HepG2 (cell line): ENCODE measurements at regions not wholly inside any gene's neighbourhood (a gene's known extent, or its start where the extent isn't known, plus 50 kb on each side); places are given as distances from the start of the nearest gene placed in this dataset.

Experiments
- ATAC-seq: fragments of 200-7000 bp; cut with Tn5 transposase; 3 replicates; pipeline ENCODE4 v1.9.1; 2020; ENCODE audit warnings: mild to moderate bottlenecking, moderate library complexity
- BruUV-seq: library from RNA; stranded (reverse); fragments of 400-500 nt; replicated peaks from 2 replicates; lab custom pipeline; 2021; lab: Mats Ljungman, UMichigan
- CTCF ChIA-PET: fragments of 300-600 bp; formaldehyde crosslinking; extraction: SDS; loops from one replicate; lab custom pipeline; 2021; ENCODE audit warnings: low total read pairs, inconsistent platforms, low intra/inter-chr PET ratio; lab: Yijun Ruan, JAX
- POLR2A ChIA-PET: fragments of 350-600 bp; sonication (Branson Sonifier 250); formaldehyde crosslinking; loops from one replicate; lab custom pipeline; 2020; ENCODE audit warnings: antibody characterized with exemption, inconsistent platforms; lab: Yijun Ruan, JAX
- DNase-seq: peaks from one replicate; pipeline ENCODE4 v3.0.0-alpha.2; 2015; ENCODE audit warnings: low spot score
- FAIRE-seq: peaks from 3 replicates; lab custom pipeline; 2011; peaks lifted over from hg19 to GRCh38; lab: Jason Lieb, UNC
- H2AFZ ChIP-seq: one replicate; pipeline ENCODE4 v1.6.1; 2011; ENCODE audit warnings: low read length, inconsistent platforms
- H3K27ac ChIP-seq: fragments of 300-600 bp; 3 replicates; pipeline ENCODE4 v1.8.0; 2011; ENCODE audit warnings: mixed run types, mild to moderate bottlenecking, mixed read lengths, low read length, inconsistent platforms; ENCODE audit not compliant: insufficient read depth; ENCODE audit errors: extremely low read length
- H3K27me3 ChIP-seq, 2 experiments: fragments of 200-600 bp in 1 of 2; 2 replicates in 1 of 2; 3 replicates in 1 of 2; pipeline versions ENCODE4 v1.6.0 to v1.8.0; 2011; ENCODE audit warnings: low read length in 2 of 2, mild to moderate bottlenecking in 2 of 2, moderate library complexity in 2 of 2, inconsistent platforms in 1 of 2; ENCODE audit not compliant: insufficient read depth in 2 of 2, control insufficient read depth in 1 of 2
- H3K36me3 ChIP-seq, 2 experiments: fragments of 200-600 bp in 1 of 2; replicated peaks in 1 of 2; 2 replicates in 1 of 2; 3 replicates in 1 of 2; pipeline versions ENCODE4 v1.5.1 to v1.8.0; 2011; ENCODE audit warnings: low read length in 2 of 2, inconsistent platforms in 1 of 2; ENCODE audit not compliant: insufficient read depth in 2 of 2, control insufficient read depth in 1 of 2
- H3K4me1 ChIP-seq: 2 replicates; pipeline ENCODE4 v1.5.1; 2012; ENCODE audit warnings: low read length, inconsistent platforms; ENCODE audit not compliant: insufficient read depth
- H3K4me2 ChIP-seq: 2 replicates; pipeline ENCODE4 v1.6.0; 2011; ENCODE audit warnings: low read depth, low read length, inconsistent platforms
- H3K4me3 ChIP-seq, 3 experiments: fragments of 200-600 bp in 1 of 3; sonication (generic), shearing (Covaris generic) in 1 of 3; replicated peaks in 1 of 3; 2 replicates each; pipeline ENCODE4 v1.5.1; 2011 to 2016; ENCODE audit warnings: low read length in 3 of 3, inconsistent platforms in 2 of 3, low read depth in 2 of 3, mild to moderate bottlenecking in 2 of 3, control low read depth in 1 of 3, mixed read lengths in 1 of 3; ENCODE audit not compliant: insufficient read depth in 1 of 3
- H3K79me2 ChIP-seq: one replicate; pipeline ENCODE4 v1.6.1; 2011; ENCODE audit warnings: low read length, inconsistent platforms; ENCODE audit not compliant: insufficient read depth
- H3K9ac ChIP-seq: 2 replicates; pipeline ENCODE4 v1.6.0; 2011; ENCODE audit warnings: mild to moderate bottlenecking, low read depth, low read length, inconsistent platforms; ENCODE audit not compliant: insufficient read depth
- H3K9me3 ChIP-seq: 2 replicates; pipeline ENCODE4 v1.5.1; 2012; ENCODE audit warnings: mild to moderate bottlenecking, low read length
- H4K20me1 ChIP-seq: 2 replicates; pipeline ENCODE4 v1.6.0; 2011; ENCODE audit warnings: inconsistent platforms, mild to moderate bottlenecking, low read length, moderate library complexity; ENCODE audit not compliant: insufficient read depth
- CBX1 ChIP-seq: IDR thresholded peaks from one replicate; pipeline ENCODE4 v1.6.1; 2016; ENCODE audit warnings: antibody characterized with exemption, low read depth
- GATAD2A ChIP-seq: IDR thresholded peaks from 2 replicates; pipeline ENCODE4 v1.6.1; 2016
- JARID2 ChIP-seq: sonication (generic); formaldehyde crosslinking; IDR thresholded peaks from 2 replicates; pipeline ENCODE4 v1.8.1; 2023; ENCODE audit warnings: missing genetic modification reagents, inconsistent platforms; ENCODE audit not compliant: insufficient replicate concordance
- MXD4 ChIP-seq: IDR thresholded peaks from 2 replicates; pipeline ENCODE4 v1.6.1; 2016; ENCODE audit warnings: mild to moderate bottlenecking, missing biosample characterization, missing genetic modification reagents
- MYNN ChIP-seq: sonication (generic); formaldehyde crosslinking; IDR thresholded peaks from 2 replicates; pipeline ENCODE4 v1.4.0; 2020; ENCODE audit warnings: mild to moderate bottlenecking, low read depth, missing genetic modification reagents
- SMC3 ChIP-seq: IDR thresholded peaks from 2 replicates; pipeline ENCODE4 v1.6.1; 2011; ENCODE audit warnings: low read length, improper control_type of control experiment
- WIZ ChIP-seq: sonication (generic); formaldehyde crosslinking; IDR thresholded peaks from 2 replicates; pipeline ENCODE4 v1.5.1; 2020; ENCODE audit warnings: mild to moderate bottlenecking, missing genetic modification reagents
- ZMYM4 ChIP-seq: sonication (generic); formaldehyde crosslinking; IDR thresholded peaks from 2 replicates; pipeline ENCODE4 v1.8.1; 2023; ENCODE audit warnings: mild to moderate bottlenecking, missing genetic modification reagents
- ZNF234 ChIP-seq: sonication (generic); formaldehyde crosslinking; conservative IDR thresholded peaks from 2 replicates; pipeline ENCODE4 v1.5.1; 2020; ENCODE audit warnings: mild to moderate bottlenecking, missing genetic modification reagents
- ZNF235 ChIP-seq: sonication (generic); formaldehyde crosslinking; IDR thresholded peaks from 2 replicates; pipeline ENCODE4 v1.8.1; 2023; ENCODE audit warnings: mild to moderate bottlenecking, missing genetic modification reagents, borderline replicate concordance
- ZNF557 ChIP-seq: sonication (generic); formaldehyde crosslinking; IDR thresholded peaks from 2 replicates; pipeline ENCODE4 v1.4.0; 2020; ENCODE audit warnings: missing genetic modification reagents
- ZNF816 ChIP-seq: sonication (generic); formaldehyde crosslinking; IDR thresholded peaks from 2 replicates; pipeline ENCODE4 v1.8.0; 2022; ENCODE audit warnings: missing genetic modification reagents, mild to moderate bottlenecking, borderline replicate concordance
- WGBS: methylation state at CpG from one replicate; pipeline ENCODE4 v1.1.6; 2017; ENCODE audit warnings: low lambda C conversion rate; 5-methylcytosine and 5-hydroxymethylcytosine counted together
- in situ Hi-C: cut with HindIII; loops from 2 replicates; pipeline ENCODE4 v1.10.0; 2017; ENCODE audit warnings: low pct_unique_long_range_greater_than_20kb; ENCODE audit not compliant: extremely low pct_ligation_motif_present
- intact Hi-C: fragments of 100-400 bp; cut with micrococcal nuclease; formaldehyde crosslinking; loops from one replicate; pipeline ENCODE4 v1.10.0; 2022; ENCODE audit not compliant: unreplicated experiment
- TF ChIP-seq, protein P1 (sequence below): sonication (generic); formaldehyde crosslinking; IDR thresholded peaks from 2 replicates; pipeline ENCODE4 v1.4.0; 2020; ENCODE audit warnings: missing genetic modification reagents, borderline replicate concordance
- TF ChIP-seq, protein P2 (sequence below): sonication (generic); formaldehyde crosslinking; IDR thresholded peaks from 2 replicates; pipeline ENCODE4 v1.5.0; 2020; ENCODE audit warnings: mild to moderate bottlenecking, missing genetic modification reagents
- TF ChIP-seq, protein P3 (sequence below): sonication (generic); formaldehyde crosslinking; IDR thresholded peaks from 2 replicates; pipeline ENCODE4 v1.4.0; 2020; ENCODE audit warnings: mild to moderate bottlenecking, missing genetic modification reagents
- TF ChIP-seq, protein P4 (sequence below): sonication (generic); formaldehyde crosslinking; IDR thresholded peaks from 2 replicates; pipeline ENCODE4 v1.5.0; 2020; ENCODE audit warnings: missing genetic modification reagents, mild to moderate bottlenecking, borderline replicate concordance
- TF ChIP-seq, protein P5 (sequence below): sonication (generic); formaldehyde crosslinking; IDR thresholded peaks from 2 replicates; pipeline ENCODE4 v1.4.0; 2020; ENCODE audit warnings: missing genetic modification reagents, low read depth, mild to moderate bottlenecking, borderline replicate concordance

DNA sequence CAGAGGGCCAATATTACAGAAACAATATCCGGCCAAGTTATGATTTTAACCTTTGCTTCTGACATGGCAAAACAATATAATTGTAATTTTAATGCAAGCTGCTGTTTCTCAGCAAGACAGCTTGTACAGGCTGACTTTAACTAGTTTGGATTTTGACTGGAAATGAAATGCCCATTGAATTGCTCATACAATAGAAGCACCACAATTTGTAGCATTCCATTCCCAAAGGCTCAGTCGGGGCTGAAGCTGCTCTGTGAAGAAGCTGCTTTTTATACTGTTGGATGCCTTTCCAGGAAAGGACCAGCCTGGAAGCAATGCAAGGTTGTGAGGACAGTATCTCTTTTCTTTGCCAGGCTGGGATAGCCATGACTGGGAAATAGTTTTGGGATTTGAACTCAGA is 677.0 kb upstream of the FANCL start (continued):
- TF ChIP-seq ZNF234, result no peak
- no peak for TF ChIP-seq ZMYM4
- TF ChIP-seq, all 625 proteins: peak for 0

DNA sequence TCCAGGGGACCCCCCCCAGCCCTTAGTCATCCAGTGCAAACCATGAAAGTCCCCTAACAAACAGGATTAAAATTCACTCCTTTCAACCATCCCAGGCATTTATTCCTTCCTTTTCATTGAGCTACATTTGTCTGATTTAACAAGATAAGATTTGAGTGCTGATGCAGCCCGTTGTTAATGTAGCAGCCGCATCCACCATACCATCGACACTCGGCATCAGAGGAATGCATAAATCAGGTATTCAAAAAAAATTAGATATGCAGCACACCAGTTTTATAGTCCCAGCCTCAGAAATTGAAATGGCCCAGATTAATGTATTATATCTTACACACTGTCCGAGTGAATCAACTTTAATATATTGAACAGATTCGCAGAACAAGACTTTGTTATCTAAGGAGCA is 676.5 kb upstream of the FANCL start:
- WGBS, result 38% methylated on average over 6 of the region's 6 CpGs
- Histone ChIP-seq H4K20me1 (no peaks in the 10 kb centered on the region), H3K27ac (no peak overlapping the region), H3K27me3 (no peaks in the 10 kb centered on the region; a peak in 1 of 5 replicates), H3K4me3 (no peak overlapping the region), H3K9me3 (no peaks in the 10 kb centered on the region), H3K4me2 (no peak overlapping the region), H3K9ac (no peak overlapping the region), H3K79me2 (no peaks in the 10 kb centered on the region), H3K36me3 (no peaks in the 10 kb centered on the region), H2AFZ (no peak overlapping the region), H3K4me1 (no peaks in the 10 kb centered on the region)
- in situ Hi-C loops, result no loop called here
- intact Hi-C loops, result no loop called here
- no TSS peak for BruUV-seq
- ATAC-seq (no peak), FAIRE-seq (no peak), DNase-seq (no peak)
- ChIA-PET CTCF (no interaction called here), POLR2A (no interaction called here)
- TF ChIP-seq GATAD2A (CRISPR knock-in tag), result no peak
- TF ChIP-seq MXD4 (CRISPR knock-in tag), result no peak
- TF ChIP-seq, protein P1, sequence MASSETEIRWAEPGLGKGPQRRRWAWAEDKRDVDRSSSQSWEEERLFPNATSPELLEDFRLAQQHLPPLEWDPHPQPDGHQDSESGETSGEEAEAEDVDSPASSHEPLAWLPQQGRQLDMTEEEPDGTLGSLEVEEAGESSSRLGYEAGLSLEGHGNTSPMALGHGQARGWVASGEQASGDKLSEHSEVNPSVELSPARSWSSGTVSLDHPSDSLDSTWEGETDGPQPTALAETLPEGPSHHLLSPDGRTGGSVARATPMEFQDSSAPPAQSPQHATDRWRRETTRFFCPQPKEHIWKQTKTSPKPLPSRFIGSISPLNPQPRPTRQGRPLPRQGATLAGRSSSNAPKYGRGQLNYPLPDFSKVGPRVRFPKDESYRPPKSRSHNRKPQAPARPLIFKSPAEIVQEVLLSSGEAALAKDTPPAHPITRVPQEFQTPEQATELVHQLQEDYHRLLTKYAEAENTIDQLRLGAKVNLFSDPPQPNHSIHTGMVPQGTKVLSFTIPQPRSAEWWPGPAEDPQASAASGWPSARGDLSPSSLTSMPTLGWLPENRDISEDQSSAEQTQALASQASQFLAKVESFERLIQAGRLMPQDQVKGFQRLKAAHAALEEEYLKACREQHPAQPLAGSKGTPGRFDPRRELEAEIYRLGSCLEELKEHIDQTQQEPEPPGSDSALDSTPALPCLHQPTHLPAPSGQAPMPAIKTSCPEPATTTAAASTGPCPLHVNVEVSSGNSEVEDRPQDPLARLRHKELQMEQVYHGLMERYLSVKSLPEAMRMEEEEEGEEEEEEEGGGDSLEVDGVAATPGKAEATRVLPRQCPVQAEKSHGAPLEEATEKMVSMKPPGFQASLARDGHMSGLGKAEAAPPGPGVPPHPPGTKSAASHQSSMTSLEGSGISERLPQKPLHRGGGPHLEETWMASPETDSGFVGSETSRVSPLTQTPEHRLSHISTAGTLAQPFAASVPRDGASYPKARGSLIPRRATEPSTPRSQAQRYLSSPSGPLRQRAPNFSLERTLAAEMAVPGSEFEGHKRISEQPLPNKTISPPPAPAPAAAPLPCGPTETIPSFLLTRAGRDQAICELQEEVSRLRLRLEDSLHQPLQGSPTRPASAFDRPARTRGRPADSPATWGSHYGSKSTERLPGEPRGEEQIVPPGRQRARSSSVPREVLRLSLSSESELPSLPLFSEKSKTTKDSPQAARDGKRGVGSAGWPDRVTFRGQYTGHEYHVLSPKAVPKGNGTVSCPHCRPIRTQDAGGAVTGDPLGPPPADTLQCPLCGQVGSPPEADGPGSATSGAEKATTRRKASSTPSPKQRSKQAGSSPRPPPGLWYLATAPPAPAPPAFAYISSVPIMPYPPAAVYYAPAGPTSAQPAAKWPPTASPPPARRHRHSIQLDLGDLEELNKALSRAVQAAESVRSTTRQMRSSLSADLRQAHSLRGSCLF (CRISPR knock-in tag), result no peak
- TF ChIP-seq WIZ (CRISPR knock-in tag), result no peak
- TF ChIP-seq CBX1, result no peak
- no peak for TF ChIP-seq MYNN (CRISPR knock-in tag)
- TF ChIP-seq, protein P2, sequence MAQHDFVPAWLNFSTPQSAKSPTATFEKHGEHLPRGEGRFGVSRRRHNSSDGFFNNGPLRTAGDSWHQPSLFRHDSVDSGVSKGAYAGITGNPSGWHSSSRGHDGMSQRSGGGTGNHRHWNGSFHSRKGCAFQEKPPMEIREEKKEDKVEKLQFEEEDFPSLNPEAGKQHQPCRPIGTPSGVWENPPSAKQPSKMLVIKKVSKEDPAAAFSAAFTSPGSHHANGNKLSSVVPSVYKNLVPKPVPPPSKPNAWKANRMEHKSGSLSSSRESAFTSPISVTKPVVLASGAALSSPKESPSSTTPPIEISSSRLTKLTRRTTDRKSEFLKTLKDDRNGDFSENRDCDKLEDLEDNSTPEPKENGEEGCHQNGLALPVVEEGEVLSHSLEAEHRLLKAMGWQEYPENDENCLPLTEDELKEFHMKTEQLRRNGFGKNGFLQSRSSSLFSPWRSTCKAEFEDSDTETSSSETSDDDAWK (CRISPR knock-in tag), result no peak
- TF ChIP-seq, protein P3, sequence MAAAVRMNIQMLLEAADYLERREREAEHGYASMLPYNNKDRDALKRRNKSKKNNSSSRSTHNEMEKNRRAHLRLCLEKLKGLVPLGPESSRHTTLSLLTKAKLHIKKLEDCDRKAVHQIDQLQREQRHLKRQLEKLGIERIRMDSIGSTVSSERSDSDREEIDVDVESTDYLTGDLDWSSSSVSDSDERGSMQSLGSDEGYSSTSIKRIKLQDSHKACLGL, result no peak
- no peak for TF ChIP-seq ZNF235 (CRISPR knock-in tag)
- TF ChIP-seq, protein P4, sequence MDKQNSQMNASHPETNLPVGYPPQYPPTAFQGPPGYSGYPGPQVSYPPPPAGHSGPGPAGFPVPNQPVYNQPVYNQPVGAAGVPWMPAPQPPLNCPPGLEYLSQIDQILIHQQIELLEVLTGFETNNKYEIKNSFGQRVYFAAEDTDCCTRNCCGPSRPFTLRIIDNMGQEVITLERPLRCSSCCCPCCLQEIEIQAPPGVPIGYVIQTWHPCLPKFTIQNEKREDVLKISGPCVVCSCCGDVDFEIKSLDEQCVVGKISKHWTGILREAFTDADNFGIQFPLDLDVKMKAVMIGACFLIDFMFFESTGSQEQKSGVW (CRISPR knock-in tag), result no peak
- no peak for TF ChIP-seq ZNF557
- no peak for TF ChIP-seq SMC3
- TF ChIP-seq, protein P5, sequence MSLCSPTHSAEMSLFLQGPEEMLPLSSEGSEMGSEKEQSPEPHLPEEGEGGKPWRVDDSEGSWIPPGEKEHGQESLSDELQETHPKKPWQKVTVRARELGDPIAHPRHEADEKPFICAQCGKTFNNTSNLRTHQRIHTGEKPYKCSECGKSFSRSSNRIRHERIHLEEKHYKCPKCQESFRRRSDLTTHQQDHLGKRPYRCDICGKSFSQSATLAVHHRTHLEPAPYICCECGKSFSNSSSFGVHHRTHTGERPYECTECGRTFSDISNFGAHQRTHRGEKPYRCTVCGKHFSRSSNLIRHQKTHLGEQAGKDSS (CRISPR knock-in tag), result no peak
- no peak for TF ChIP-seq JARID2 (CRISPR knock-in tag)
- no peak for TF ChIP-seq ZNF816 (CRISPR knock-in tag)
